Ascending aorta (tissue), 2 donors: ENCODE measurements at regions not wholly inside any gene's neighbourhood (a gene's known extent, or its start where the extent isn't known, plus 50 kb on each side); places are given as distances from the start of the nearest gene placed in this dataset.

Source experiments
- DNase-seq, 2 donors: peaks; one replicate each; pipeline ENCODE4 v3.0.0-alpha.2; 2019; ENCODE audit warnings: low spot score in 2 of 2
- H3K27ac ChIP-seq, 2 donors: fragments of 200-600 bp; sonication (generic); one replicate each; pipeline ENCODE4 v1.5.1; 2016 to 2017; ENCODE audit warnings: mild to moderate bottlenecking in 1 of 2
- H3K27me3 ChIP-seq: fragments of 200-600 bp; sonication (generic); one replicate; pipeline ENCODE4 v1.5.1; 2017
- H3K36me3 ChIP-seq, 2 donors: fragments of 200-600 bp; sonication (generic); one replicate each; pipeline ENCODE4 v1.5.1; 2016
- H3K4me1 ChIP-seq, 2 donors: fragments of 200-600 bp; sonication (generic); one replicate each; pipeline ENCODE4 v1.5.1; 2016 to 2017; ENCODE audit warnings: mild to moderate bottlenecking in 1 of 2
- H3K4me3 ChIP-seq, 2 donors: fragments of 200-600 bp; sonication (generic); one replicate each; pipeline ENCODE4 v1.5.1; 2016 to 2017; ENCODE audit warnings: mild to moderate bottlenecking in 1 of 2
- H3K9me3 ChIP-seq, 2 donors: fragments of 200-600 bp; sonication (generic); one replicate each; pipeline ENCODE4 v1.5.1; 2016
- intact Hi-C: fragments of 100-400 bp; cut with DNase I; formaldehyde crosslinking; loops from one replicate; pipeline ENCODE4 v1.15.1; 2023
- TF ChIP-seq, protein P1 (sequence below), 3 experiments: fragments of 200-600 bp in 2 of 3; fragments of 450-650 bp in 1 of 3; sonication (generic) in 2 of 3; IDR thresholded peaks; one replicate each; pipeline ENCODE4 v1.5.1; 2016 to 2019; ENCODE audit warnings: antibody characterized with exemption in 3 of 3, mild to moderate bottlenecking in 1 of 3, moderate library complexity in 1 of 3

DNA sequence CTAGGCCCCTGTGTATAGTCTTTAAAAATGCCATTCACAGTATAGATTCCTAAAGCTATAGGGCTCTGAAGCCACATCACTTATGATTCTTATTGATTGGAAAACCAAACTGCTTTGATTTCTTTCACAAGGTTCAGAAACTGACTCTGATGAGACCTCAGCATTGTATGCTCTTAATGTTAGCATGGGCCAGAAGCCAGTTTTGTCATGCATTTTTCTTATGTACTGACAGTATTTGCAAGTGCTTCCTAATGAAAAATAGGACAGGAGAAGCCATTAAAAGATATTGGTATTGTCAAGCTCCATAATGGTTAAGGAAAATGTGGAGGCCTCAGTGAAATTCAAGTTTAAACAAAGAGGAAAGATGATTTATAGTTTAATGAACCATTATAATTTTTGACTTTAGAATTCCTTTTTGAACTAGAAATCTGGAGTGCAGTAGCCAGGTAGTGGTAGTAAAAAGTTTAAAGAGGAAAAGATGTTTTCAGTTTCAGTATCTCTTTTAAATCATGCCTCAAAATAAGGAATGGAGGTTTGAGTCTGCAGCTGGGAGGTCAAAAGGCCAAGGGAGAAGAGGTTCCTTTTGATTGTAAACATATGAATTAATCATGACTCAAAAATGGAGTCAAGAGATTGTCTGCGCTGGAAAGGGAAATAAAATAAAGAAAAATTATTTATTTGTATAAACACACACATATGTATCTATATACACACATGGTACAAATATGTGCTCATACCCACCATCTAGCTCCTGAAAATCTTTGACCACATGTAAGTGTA, 388.1 kb upstream of the PRICKLE1 start:
- no peak for DNase-seq
- H3K4me1 ChIP-seq = no peaks in the 10 kb centered on the region
- H3K36me3 ChIP-seq = no peaks in the 10 kb centered on the region
- no peak overlapping the region for H3K27ac ChIP-seq
- TF ChIP-seq, protein P1, sequence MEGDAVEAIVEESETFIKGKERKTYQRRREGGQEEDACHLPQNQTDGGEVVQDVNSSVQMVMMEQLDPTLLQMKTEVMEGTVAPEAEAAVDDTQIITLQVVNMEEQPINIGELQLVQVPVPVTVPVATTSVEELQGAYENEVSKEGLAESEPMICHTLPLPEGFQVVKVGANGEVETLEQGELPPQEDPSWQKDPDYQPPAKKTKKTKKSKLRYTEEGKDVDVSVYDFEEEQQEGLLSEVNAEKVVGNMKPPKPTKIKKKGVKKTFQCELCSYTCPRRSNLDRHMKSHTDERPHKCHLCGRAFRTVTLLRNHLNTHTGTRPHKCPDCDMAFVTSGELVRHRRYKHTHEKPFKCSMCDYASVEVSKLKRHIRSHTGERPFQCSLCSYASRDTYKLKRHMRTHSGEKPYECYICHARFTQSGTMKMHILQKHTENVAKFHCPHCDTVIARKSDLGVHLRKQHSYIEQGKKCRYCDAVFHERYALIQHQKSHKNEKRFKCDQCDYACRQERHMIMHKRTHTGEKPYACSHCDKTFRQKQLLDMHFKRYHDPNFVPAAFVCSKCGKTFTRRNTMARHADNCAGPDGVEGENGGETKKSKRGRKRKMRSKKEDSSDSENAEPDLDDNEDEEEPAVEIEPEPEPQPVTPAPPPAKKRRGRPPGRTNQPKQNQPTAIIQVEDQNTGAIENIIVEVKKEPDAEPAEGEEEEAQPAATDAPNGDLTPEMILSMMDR (IDR thresholded peaks at IDR 0.05) = no peak
- no peaks in the 10 kb centered on the region for H3K27me3 ChIP-seq
- no peak overlapping the region for H3K4me3 ChIP-seq
- intact Hi-C loops = no loop called here
- no peaks in the 10 kb centered on the region for H3K9me3 ChIP-seq

DNA sequence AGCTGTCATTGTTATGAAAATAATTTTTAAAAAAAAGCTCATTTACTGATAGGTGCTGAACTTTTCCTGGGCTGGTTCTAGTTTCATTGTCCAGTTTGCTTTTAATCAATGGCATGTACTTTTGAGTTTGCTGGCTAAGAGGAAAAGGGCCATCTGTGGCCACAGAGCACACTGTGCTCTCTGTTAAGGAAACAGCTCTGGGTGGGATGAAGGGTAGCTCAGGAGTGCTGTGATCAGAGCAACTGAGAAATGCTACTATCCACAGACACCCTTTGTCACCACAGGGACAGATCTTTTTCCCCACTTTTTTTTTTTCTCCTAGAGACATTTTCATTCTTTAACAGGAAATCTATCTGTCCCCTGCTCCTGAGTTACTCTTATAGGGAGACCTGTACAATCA, 387.1 kb upstream of the PRICKLE1 start:
- intact Hi-C loops = no loop called here
- no peaks in the 10 kb centered on the region for H3K36me3 ChIP-seq
- H3K9me3 ChIP-seq = no peaks in the 10 kb centered on the region

GRCh38 chr12:42976122-42976521, 386.6 kb upstream of the PRICKLE1 start:
- TF ChIP-seq, protein P1 (IDR thresholded peaks at IDR 0.05) = no peak
- Histone ChIP-seq H3K9me3 (no peaks in the 10 kb centered on the region), H3K27ac (no peak overlapping the region), H3K4me1 (no peaks in the 10 kb centered on the region), H3K27me3 (no peaks in the 10 kb centered on the region), H3K36me3 (no peaks in the 10 kb centered on the region), H3K4me3 (no peak overlapping the region)
- intact Hi-C loops = no loop called here
- no peak for DNase-seq

More for the DNA sequence above, 387.1 kb upstream of the PRICKLE1 start:
- Histone ChIP-seq H3K27ac (no peak overlapping the region), H3K4me3 (no peak overlapping the region), H3K27me3 (no peaks in the 10 kb centered on the region), H3K4me1 (no peaks in the 10 kb centered on the region)
- TF ChIP-seq, protein P1 (IDR thresholded peaks at IDR 0.05) = no peak
- DNase-seq = no peak

- DNase-seq = no peak
- H3K4me3 ChIP-seq = no peak overlapping the region
- H3K36me3 ChIP-seq = no peaks in the 10 kb centered on the region
- no peak overlapping the region for H3K27ac ChIP-seq
- TF ChIP-seq, protein P1 (IDR thresholded peaks at IDR 0.05) = no peak
- no peaks in the 10 kb centered on the region for H3K4me1 ChIP-seq
- H3K9me3 ChIP-seq = no peaks in the 10 kb centered on the region
- intact Hi-C loops = no loop called here
- H3K27me3 ChIP-seq = no peaks in the 10 kb centered on the region
Observed at GRCh38 chr12:42969355-42969754, 379.8 kb upstream of the PRICKLE1 start.

DNA sequence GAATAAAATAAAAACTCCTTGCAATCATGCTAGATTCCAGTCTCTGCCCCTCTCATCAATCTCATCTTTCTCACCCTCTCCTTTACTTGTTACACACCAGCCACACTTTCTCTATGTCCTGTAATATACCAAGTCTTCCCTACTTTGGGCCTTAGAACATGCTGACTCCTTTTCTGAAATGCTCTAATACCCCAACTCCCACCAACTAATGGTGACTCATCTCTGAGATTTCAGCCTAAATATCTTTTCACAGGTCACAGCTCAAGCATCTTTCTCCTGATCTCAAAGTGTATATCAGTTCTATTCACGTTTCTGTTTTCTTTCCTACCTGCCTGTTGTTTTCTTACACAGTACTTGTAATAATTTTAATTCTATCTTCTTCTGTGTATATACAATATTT, 378.9 kb upstream of the PRICKLE1 start:
- no peaks in the 10 kb centered on the region for H3K4me1 ChIP-seq

More for the DNA sequence above, 378.9 kb upstream of the PRICKLE1 start:
- intact Hi-C loops = no loop called here
- Histone ChIP-seq H3K36me3 (no peaks in the 10 kb centered on the region), H3K9me3 (no peaks in the 10 kb centered on the region), H3K4me3 (no peak overlapping the region), H3K27ac (no peak overlapping the region), H3K27me3 (no peaks in the 10 kb centered on the region)
- DNase-seq = no peak
- TF ChIP-seq, protein P1 (IDR thresholded peaks at IDR 0.05) = no peak
